Fibroblast of skin of left quadriceps (primary cell): ENCODE measurements at regions not wholly inside any gene's neighbourhood (a gene's known extent, or its start where the extent isn't known, plus 50 kb on each side); places are given as distances from the start of the nearest gene placed in this dataset.
"Not testable (repeated sequence)": the region's sequence is repeated elsewhere in the genome, so short reads cannot be mapped to it uniquely, and the experiment has no call there.

Source experiments
- DNase-seq, 2 experiments: peaks; one replicate each; pipeline ENCODE4 v3.0.0-alpha.2; 2013; ENCODE audit warnings: low read depth in 2 of 2

GRCh38 chr6:112401083-112401482 lies 54.0 kb downstream of the RFPL4B start:
- DNase-seq: no peak

DNA sequence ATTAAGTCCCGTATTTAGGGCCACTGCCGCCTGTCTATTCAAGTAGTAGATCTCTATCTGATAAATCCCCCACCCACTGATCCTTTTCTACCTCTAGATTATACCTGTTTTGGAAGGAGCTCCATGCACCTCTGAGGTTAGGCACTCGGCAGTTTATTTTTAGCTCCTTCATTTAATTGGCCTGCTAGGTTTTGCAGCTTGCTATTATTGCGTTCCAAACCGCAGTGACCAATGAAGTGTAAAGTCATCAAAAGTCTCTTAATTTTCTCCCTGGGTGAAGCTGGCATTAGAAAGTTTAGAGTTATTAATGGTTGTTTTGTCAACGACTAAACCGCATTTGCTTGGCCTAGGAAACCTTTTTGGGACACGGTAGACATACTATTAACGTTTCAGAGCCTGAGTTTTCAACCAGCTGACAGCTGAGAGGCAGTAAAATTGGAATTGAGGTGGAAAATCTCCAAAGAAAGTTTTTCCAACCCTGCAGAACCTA lies 60.0 kb downstream of the RFPL4B start:
- DNase-seq: no peak

GRCh38 chr6:112408522-112408921 lies 61.4 kb downstream of the RFPL4B start:
- no peak for DNase-seq

DNA sequence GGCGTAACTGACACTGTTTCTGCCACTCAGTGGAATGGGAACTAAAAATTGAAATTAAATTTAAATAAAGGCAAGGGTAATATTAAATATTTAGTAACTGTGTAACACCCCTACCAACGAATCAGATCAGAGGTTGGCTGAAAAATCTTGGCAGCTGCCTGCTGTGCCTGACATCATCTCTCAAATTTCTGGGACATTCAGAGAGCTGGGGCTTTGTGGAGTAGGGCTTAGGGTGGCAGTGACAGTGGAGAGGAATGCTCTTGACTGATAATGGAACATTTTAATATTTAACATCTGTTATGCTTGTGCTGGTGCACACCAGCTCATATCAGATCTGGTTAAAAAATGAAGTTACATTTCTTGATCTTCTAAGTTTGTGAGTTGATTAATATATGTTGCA lies 62.2 kb downstream of the RFPL4B start:
- DNase-seq: no peak

GRCh38 chr6:112413780-112414179 lies 66.7 kb downstream of the RFPL4B start:
- DNase-seq: no peak

DNA sequence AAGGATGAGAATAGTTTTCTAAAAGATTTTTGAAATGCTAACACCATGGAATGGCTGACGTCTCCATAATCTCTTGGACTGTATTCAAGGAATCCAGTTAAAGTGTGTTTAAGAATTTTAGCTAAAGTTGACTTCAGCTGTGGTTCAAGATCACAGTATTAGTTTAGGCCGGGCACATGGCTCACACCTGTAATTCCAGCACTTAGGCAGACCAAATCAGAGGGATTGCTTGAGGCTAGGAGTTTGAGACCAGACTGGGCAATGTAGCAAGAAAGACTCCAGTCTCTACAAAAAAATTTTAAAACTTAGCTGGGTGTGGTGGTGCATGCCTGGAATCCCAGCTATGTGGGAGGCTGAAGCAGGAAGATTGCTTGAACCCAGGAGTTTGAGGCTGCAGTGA lies 68.2 kb downstream of the RFPL4B start:
- DNase-seq: no peak

DNA sequence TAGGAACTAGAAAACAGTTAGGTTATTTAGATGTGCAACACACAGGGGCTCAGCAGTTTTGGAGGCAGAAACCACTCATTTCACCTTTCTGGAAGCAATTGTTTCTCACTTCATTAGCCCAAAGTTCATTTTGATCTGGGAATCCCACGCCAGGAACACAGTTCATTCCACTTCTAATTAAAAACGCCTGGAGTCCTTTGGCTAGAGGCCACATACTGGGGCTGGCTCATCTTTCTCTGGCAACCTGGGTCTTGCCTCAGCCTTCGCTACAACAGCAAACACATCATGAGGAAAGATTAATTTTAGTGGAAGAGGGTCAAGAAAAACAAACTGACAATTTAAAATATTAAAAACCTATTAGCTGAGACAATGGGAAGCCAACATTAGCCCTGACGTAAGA lies 69.7 kb downstream of the RFPL4B start:
- peak; percentile 81 to 83 for DNase-seq

DNA sequence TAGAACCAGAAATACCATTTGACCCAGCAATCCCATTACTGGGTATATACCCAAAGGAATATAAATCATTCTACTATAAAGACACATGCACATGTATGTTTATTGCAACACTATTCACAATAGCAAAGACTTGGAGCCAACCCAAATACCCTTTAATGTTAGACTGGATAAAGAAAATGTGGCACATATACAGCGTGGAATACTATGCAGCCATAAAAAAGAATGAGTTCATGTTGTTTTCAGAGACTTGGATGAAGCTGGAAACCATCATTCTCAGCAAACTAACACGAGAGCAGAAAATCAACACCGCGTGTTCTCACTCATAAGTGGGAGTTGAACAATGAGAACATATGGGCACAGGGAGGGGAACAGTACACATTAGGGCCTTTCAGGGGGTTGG lies 79.9 kb downstream of the RFPL4B start:
- DNase-seq: not testable (repeated sequence)

- DNase-seq: no peak
Measured at GRCh38 chr6:112427499-112427898, 80.4 kb downstream of the RFPL4B start.

DNA sequence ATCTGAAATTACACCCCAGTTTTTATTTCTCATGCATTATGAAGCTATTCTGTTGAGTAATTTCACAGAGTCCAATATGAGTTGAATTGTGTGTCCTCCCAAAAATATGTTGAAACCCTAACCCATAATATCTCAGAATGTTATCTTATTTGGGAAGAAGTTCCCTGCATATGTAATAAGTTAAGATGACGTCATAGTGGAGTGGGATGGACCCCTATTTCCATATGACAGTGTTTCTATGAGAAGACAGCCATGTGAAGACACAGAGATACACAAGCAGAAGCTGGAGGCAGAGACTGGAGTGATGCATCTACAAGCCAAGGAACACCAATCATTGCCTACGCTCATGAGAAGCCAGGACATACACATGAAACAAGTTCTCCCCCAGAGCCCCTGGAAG lies 81.3 kb downstream of the RFPL4B start:
- no peak for DNase-seq

GRCh38 chr6:112429226-112429625 lies 82.1 kb downstream of the RFPL4B start:
- peak in 1 of 2 experiments; percentile 21 for DNase-seq

DNA sequence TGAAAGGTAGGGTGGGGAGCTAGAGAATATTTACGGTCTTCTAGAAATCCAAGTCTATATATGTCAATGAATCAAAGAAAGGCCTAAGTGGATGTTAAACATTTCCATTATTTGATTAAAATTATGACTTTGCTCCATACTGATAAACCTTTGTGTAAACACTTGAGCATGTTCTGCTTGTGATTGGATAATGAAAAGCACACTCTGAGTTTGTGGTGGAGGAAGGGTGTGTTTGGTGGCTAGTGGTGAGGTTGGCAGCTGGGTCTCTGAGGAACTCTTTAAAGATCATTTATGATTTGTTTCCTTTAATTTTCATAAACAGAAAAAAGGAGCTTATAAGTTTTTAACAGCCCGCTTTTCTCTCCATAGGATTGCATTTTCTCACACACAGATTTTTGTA lies 84.7 kb downstream of the RFPL4B start:
- DNase-seq: no peak

DNA sequence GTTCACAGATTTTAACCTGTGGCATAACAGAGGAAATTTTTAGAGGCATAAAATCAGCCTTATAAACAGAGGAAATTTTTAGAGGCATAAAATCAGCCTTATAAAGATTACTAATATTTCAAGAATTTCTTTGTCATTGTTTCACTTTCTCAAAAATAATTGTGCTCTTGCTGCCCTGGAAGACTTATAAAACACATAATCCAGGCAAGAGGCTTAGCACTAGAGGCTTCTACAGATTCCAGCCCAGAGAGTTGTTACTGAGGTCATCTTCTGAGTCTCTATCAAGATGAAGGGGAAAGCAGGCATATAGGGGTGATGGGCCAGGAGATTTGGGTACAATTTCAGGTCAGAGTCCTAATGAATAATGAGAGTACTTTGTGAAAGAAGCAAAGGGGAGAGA lies 85.7 kb downstream of the RFPL4B start:
- no peak for DNase-seq

- DNase-seq: no peak
Measured at GRCh38 chr6:112433457-112433856, 86.3 kb downstream of the RFPL4B start.

- DNase-seq: no peak
Measured at GRCh38 chr6:112434896-112435435, 87.8 kb downstream of the RFPL4B start.

GRCh38 chr6:112437058-112437457 lies 89.9 kb downstream of the RFPL4B start:
- no peak for DNase-seq

GRCh38 chr6:112439010-112439409 lies 91.9 kb downstream of the RFPL4B start:
- DNase-seq: no peak

GRCh38 chr6:112439432-112439831 lies 92.3 kb downstream of the RFPL4B start:
- DNase-seq: no peak

DNA sequence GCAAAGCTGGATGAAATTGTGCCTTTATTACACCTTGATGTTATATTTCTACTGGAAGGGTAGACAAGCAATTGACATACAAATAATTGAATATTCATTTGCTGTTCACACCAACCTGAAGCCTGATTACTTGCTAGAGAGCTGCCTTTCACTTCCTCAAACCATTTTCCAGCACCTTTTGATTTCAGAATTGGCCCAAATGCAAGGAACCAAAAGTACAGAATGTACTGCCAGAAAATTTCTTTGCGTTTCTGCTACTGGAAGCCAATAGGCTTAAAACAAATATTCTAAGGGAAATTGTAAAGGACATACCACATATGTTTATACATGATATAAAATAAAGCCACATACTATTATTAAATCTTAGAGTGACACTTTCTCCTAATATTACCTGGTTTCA lies 94.5 kb downstream of the RFPL4B start:
- DNase-seq: no peak

DNA sequence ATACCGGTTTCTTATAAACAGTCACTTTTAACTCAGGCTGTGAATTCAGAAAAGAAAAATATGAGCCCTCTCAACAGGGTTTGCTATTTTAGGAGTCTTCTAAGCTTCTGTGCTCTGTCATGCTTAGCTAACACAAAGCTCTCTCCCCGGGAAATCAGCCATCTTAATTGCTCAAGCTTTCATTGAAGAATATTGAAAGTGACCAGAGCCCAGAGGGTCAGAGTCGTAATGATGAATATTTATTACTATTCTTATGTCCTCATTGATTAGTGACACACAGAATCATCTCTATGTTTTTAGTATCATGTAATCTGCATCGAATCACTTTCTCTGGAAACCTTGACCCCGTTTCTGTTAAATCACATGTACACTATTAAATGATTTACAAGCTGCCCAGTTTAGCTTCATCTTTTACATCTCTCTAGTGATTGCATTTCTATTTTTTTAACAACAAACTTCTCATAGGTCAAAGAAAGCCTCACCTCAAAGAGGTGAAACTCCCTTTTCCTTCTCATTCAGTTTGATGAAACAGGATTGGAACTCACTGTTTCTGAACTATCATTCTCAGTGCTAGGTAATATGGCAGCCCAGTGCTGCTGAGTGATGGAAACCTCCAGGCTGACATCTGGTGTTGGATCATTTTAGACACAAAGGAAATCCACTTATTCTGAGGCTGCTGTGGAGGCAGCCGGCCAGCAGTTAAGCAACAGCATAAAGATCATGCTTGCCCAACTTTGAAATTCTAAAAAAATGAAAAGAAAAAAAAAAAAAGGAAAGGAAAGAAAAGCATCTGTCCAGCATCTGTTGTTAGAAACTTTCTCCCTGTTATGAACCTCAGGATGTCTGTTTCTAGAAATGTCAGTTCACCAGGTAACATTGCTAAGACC lies 96.3 kb downstream of the RFPL4B start:
- peak; percentile 80 to 81 for DNase-seq

DNA sequence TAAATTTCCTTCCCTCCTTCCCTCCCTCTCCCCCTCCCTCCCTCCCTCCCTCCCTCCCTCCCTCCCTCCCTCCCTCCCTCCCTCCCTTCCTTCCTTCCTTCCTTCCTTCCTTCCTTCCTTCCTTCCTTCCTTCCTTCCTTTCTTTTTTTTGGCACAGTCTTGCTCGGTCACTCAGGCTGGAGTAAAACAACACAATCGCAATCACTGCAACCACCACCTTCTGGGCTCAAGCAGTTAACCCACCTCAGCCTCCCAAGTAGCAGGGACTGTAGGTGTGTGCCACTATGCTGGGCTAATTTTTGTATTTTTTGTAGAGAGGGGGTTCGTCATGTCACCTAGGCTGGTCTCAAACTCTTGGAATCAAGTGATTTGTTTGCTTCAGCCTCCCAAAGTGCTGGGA lies 101.7 kb downstream of the RFPL4B start:
- DNase-seq: not testable (repeated sequence)

- no peak for DNase-seq
Measured at GRCh38 chr6:112450663-112451062, 103.5 kb downstream of the RFPL4B start.

DNA sequence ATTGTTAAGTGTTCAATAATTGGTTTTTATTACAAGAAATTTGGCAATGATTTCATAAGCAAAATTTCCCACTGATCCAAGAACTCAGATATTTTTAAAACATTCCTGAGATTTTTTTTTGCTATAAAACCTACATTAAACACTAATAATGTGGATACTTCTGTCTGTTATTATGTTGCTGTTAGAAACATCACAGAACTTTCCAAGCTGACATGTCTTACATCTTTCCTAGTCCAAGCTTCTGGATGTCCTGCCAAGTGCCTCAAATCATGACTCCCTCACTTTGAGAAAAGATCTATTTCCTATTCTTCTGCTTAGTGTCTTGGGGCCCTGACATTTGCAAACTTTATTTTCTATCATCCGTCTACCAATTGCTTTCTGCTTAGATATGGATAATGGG lies 110.8 kb downstream of the RFPL4B start:
- DNase-seq: no peak
